Endodermal cell (in vitro differentiated cells): ENCODE measurements at regions not wholly inside any gene's neighbourhood (a gene's known extent, or its start where the extent isn't known, plus 50 kb on each side); places are given as distances from the start of the nearest gene placed in this dataset.

Experiments
- DNase-seq: peaks from one replicate; pipeline ENCODE4 v3.0.0-alpha.2; 2017
- H3K27ac ChIP-seq: 2 replicates; pipeline ENCODE4 v1.5.1; 2013; ENCODE audit warnings: mild to moderate bottlenecking, low read depth, low read length, moderate library complexity
- H3K27me3 ChIP-seq: 2 replicates; pipeline ENCODE4 v1.6.1; 2013; ENCODE audit warnings: mild to moderate bottlenecking, low read length, moderate library complexity; ENCODE audit not compliant: insufficient read depth, control insufficient read depth, poor library complexity, severe bottlenecking
- H3K36me3 ChIP-seq: 2 replicates; pipeline ENCODE4 v1.7.0; 2013; ENCODE audit warnings: mild to moderate bottlenecking, low read length, moderate library complexity; ENCODE audit not compliant: control insufficient read depth, insufficient read depth
- H3K4me1 ChIP-seq: one replicate; pipeline ENCODE4 v1.7.0; 2013; ENCODE audit warnings: low read length; ENCODE audit not compliant: control insufficient read depth, insufficient read depth
- H3K4me3 ChIP-seq: 2 replicates; pipeline ENCODE4 v1.5.1; 2013; ENCODE audit warnings: mild to moderate bottlenecking, low read length, moderate library complexity
- H3K9ac ChIP-seq: 2 replicates; pipeline ENCODE4 v1.6.1; 2013; ENCODE audit warnings: mild to moderate bottlenecking, low read length, moderate library complexity; ENCODE audit not compliant: poor library complexity, severe bottlenecking; ENCODE audit errors: extremely low read depth
- H3K9me3 ChIP-seq: 2 replicates; pipeline ENCODE4 v1.6.1; 2013; ENCODE audit warnings: mild to moderate bottlenecking, low read length, moderate library complexity; ENCODE audit not compliant: control insufficient read depth
- H3K27ac Mint-ChIP-seq: 2 replicates; pipeline ENCODE4 v1.8.0; 2020; ENCODE audit warnings: mixed read lengths
- H3K27me3 Mint-ChIP-seq: 2 replicates; pipeline ENCODE4 v1.8.0; 2021; ENCODE audit warnings: mild to moderate bottlenecking, mixed read lengths; ENCODE audit not compliant: insufficient read depth
- H3K36me3 Mint-ChIP-seq: 2 replicates; pipeline ENCODE4 v1.8.0; 2020; ENCODE audit warnings: low read depth, mixed read lengths
- H3K4me1 Mint-ChIP-seq: 2 replicates; pipeline ENCODE4 v1.8.0; 2020; ENCODE audit warnings: mixed read lengths
- H3K4me3 Mint-ChIP-seq: 2 replicates; pipeline ENCODE4 v1.8.0; 2020; ENCODE audit warnings: mild to moderate bottlenecking, moderate library complexity, mixed read lengths
- H3K9me3 Mint-ChIP-seq: 2 replicates; pipeline ENCODE4 v1.8.0; 2020; ENCODE audit warnings: mild to moderate bottlenecking, mixed read lengths
- WGBS, 2 experiments: methylation state at CpG; one replicate each; pipeline versions ENCODE4 v1.1.5 to v1.1.7; 2013; ENCODE audit warnings: missing lambda C conversion rate in 2 of 2, mixed read lengths in 1 of 2; ENCODE audit not compliant: insufficient coverage in 1 of 2, insufficient read length in 1 of 2; 5-methylcytosine and 5-hydroxymethylcytosine counted together
- TF ChIP-seq, protein P1 (sequence below): fragments of 200-600 bp; sonication (generic); conservative IDR thresholded peaks from 2 replicates; pipeline ENCODE4 v1.5.0; 2021; ENCODE audit warnings: antibody characterized with exemption, mild to moderate bottlenecking

DNA sequence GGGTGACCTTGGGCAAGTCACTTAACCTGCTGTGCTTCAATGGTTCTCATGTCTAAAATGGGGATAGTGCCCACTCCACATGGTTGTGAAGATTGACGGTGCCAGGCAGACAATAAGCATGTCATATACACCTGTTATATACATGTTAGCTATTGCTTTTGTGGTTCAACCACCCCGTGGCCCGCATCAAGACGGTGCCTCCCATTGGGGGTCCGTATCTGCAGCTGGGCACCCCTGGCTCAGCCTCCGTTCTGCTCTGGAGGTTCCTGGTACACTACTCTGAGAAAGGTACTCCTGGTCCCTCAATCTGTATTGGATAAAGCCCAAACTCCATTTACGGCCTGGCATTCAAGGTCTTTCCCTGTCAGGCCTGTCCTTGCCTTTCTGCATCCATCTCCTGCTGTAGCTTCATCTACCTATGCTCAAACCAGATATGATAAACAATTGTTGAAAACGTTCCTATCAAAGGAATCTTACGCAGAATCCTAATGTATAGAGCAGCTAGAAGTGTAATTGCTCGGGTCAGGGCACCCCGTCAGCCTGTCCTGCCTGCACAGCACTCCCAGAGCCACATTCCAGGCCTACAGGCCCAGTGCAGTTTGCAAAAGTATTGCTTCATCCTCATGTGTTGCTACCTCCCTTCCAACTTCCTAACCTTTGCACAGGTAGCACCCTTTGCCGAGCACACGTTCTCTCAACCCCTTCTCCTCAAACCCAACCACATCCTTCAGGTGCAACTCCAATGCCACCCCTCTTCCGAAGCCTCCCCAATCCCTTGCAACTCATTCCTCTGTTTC, 194.9 kb downstream of the BCR start:
- H3K9me3 Mint-ChIP-seq, result no peaks in the 10 kb centered on the region
- no peak overlapping the region for H3K27ac Mint-ChIP-seq
- H3K36me3 Mint-ChIP-seq, result no peaks in the 10 kb centered on the region
- no peaks in the 10 kb centered on the region for H3K9me3 ChIP-seq
- H3K27me3 Mint-ChIP-seq, result peaks cover 71% of the 10 kb centered on the region
- H3K4me3 ChIP-seq, result no peak overlapping the region
- H3K27ac ChIP-seq, result no peak overlapping the region
- no peak overlapping the region for H3K9ac ChIP-seq
- H3K4me1 Mint-ChIP-seq, result peaks cover 2% of the 10 kb centered on the region
- no peaks in the 10 kb centered on the region for H3K4me1 ChIP-seq
- 85 to 87% methylated on average over 14 of the region's 14 CpGs for WGBS, 2 experiments
- H3K36me3 ChIP-seq, result no peaks in the 10 kb centered on the region
- H3K4me3 Mint-ChIP-seq, result no peak overlapping the region
- peaks cover 51% of the 10 kb centered on the region for H3K27me3 ChIP-seq
- TF ChIP-seq, protein P1, sequence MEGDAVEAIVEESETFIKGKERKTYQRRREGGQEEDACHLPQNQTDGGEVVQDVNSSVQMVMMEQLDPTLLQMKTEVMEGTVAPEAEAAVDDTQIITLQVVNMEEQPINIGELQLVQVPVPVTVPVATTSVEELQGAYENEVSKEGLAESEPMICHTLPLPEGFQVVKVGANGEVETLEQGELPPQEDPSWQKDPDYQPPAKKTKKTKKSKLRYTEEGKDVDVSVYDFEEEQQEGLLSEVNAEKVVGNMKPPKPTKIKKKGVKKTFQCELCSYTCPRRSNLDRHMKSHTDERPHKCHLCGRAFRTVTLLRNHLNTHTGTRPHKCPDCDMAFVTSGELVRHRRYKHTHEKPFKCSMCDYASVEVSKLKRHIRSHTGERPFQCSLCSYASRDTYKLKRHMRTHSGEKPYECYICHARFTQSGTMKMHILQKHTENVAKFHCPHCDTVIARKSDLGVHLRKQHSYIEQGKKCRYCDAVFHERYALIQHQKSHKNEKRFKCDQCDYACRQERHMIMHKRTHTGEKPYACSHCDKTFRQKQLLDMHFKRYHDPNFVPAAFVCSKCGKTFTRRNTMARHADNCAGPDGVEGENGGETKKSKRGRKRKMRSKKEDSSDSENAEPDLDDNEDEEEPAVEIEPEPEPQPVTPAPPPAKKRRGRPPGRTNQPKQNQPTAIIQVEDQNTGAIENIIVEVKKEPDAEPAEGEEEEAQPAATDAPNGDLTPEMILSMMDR, result no peak
- peak; percentile 22 for DNase-seq

GRCh38 chr22:23373601-23374000, 193.3 kb downstream of the BCR start:
- Histone ChIP-seq H3K36me3 (no peaks in the 10 kb centered on the region), H3K9ac (no peak overlapping the region), H3K27me3 (peaks cover 67% of the 10 kb centered on the region), H3K9me3 (no peaks in the 10 kb centered on the region), H3K4me1 (no peaks in the 10 kb centered on the region), H3K4me3 (no peak overlapping the region), H3K27ac (no peak overlapping the region)
- TF ChIP-seq, protein P1, result no peak
- Mint-ChIP-seq H3K36me3 (no peaks in the 10 kb centered on the region), H3K4me3 (no peak overlapping the region), H3K27ac (no peak overlapping the region), H3K4me1 (peaks cover 14% of the 10 kb centered on the region), H3K9me3 (no peaks in the 10 kb centered on the region), H3K27me3 (peaks cover 86% of the 10 kb centered on the region)
- peak; percentile 36 for DNase-seq
- WGBS, 2 experiments, result 78 to 88% methylated on average over 6 to 9 of the region's 9 CpGs

GRCh38 chr22:23370251-23370650, 189.9 kb downstream of the BCR start:
- H3K9ac ChIP-seq, result no peak overlapping the region
- peaks cover 65% of the 10 kb centered on the region for H3K27me3 ChIP-seq
- WGBS, 2 experiments, result 50 to 70% methylated on average over 6 to 8 of the region's 8 CpGs
- H3K9me3 ChIP-seq, result no peaks in the 10 kb centered on the region
- no peak overlapping the region for H3K4me3 ChIP-seq
- Mint-ChIP-seq H3K4me3 (no peak overlapping the region), H3K9me3 (no peaks in the 10 kb centered on the region), H3K4me1 (peaks cover 44% of the 10 kb centered on the region), H3K36me3 (no peaks in the 10 kb centered on the region), H3K27me3 (peaks cover 85% of the 10 kb centered on the region), H3K27ac (no peak overlapping the region)
- no peak for DNase-seq
- H3K4me1 ChIP-seq, result peaks cover 11% of the 10 kb centered on the region
- H3K27ac ChIP-seq, result no peak overlapping the region
- no peaks in the 10 kb centered on the region for H3K36me3 ChIP-seq
- TF ChIP-seq, protein P1, result no peak
